ENCODE measurements at regions not wholly inside any gene's neighbourhood (a gene's known extent, or its start where the extent isn't known, plus 50 kb on each side); places are given as distances from the start of the nearest gene placed in this dataset.

DNA sequence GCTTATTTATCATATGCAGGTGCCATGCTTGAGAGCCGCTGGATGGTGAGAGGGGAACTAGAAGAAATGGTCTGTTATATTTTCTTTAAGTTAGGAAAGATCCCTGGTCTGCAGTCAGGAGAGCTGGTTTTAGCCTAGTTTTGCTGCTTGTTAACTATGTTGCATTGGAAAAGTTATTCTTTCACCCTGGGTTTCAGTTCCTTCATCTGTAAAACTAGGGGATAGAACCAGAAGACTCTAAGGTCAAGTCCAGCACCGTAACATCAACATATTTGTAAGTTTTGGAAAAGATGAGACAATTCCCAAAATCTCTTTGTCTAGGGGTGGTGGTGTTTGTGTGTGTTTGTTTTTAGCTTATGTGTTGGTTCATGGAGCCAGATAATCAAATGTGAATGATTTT lies 304.0 kb downstream of the QKI start:
- H3K4me3 ChIP-seq (ENCODE audit: insufficient read depth, low read depth, low read length), result no peak overlapping the region
- no peak overlapping the region for H4K5ac ChIP-seq (ENCODE audit: low read depth, low read length)
- CTCF ChIA-PET, result no interaction called here

More for the DNA sequence above, 304.0 kb downstream of the QKI start:
- no TSS peak for BruUV-seq (replicated peaks)
- in situ Hi-C loops (cut with MboI; ENCODE audit: low sequenced_read_pairs), result no loop called here
- no peaks in the 10 kb centered on the region for H3K9me1 ChIP-seq (ENCODE audit: insufficient read depth, low read length)
- no peaks in the 10 kb centered on the region for H3K36me3 ChIP-seq (ENCODE audit: control insufficient read depth, insufficient read depth, low read length)
- H2AK9ac ChIP-seq (replicated peaks; ENCODE audit: low read depth, low read length, poor library complexity), result no peak overlapping the region
- ATAC-seq (ENCODE audit: low read depth) (no peak), DNase-seq (no peak)
- H4K91ac ChIP-seq (ENCODE audit: insufficient read depth, low read depth, low read length), result no peak overlapping the region
- TF ChIP-seq POLR2A (IDR thresholded peaks at IDR 0.05; ENCODE audit: low read depth, low read length), result no peak
- TF ChIP-seq RCOR1 (IDR thresholded peaks at IDR 0.05; ENCODE audit: insufficient replicate concordance, low read length), result no peak
- TF ChIP-seq RFX5 (IDR thresholded peaks at IDR 0.05; ENCODE audit: low read depth, low read length), result no peak
- no peak overlapping the region for H3K27ac ChIP-seq (ENCODE audit: insufficient read depth, low read length)
- H3K4me2 ChIP-seq (ENCODE audit: low read depth, low read length), result no peak overlapping the region
- no peak overlapping the region for H3K23ac ChIP-seq (ENCODE audit: low read depth, low read length)
- H3K4me1 ChIP-seq (ENCODE audit: control insufficient read depth, insufficient read depth, low read length), result no peaks in the 10 kb centered on the region
- intact Hi-C loops (cut with micrococcal nuclease), result no loop called here
- POLR2A ChIA-PET (ENCODE audit: unreplicated experiment), result no interaction called here
- no peak overlapping the region for H3K56ac ChIP-seq (ENCODE audit: extremely low read depth, insufficient read depth, low read length)
- H2BK15ac ChIP-seq (ENCODE audit: low read depth, low read length), result no peak overlapping the region
- H3K27me3 ChIP-seq (ENCODE audit: control insufficient read depth, insufficient read depth, low read length), result peaks cover 4% of the 10 kb centered on the region
- H3K9me3 ChIP-seq (ENCODE audit: control insufficient read depth, insufficient read depth, low read length), result no peaks in the 10 kb centered on the region; the same call in 1 of the 2 replicates
- no peak overlapping the region for H3K9ac ChIP-seq (ENCODE audit: low read depth, low read length)
- H4K20me1 ChIP-seq (ENCODE audit: insufficient read depth, low read length), result no peaks in the 10 kb centered on the region
- no peak overlapping the region for H4K8ac ChIP-seq (ENCODE audit: low read depth in 2 of 2, low read length in 2 of 2)
- H2BK20ac ChIP-seq (ENCODE audit: low read depth, low read length), result no peak overlapping the region
- no peak overlapping the region for H2BK120ac ChIP-seq (ENCODE audit: low read depth, low read length)
- H2AFZ ChIP-seq (replicated peaks; ENCODE audit: low read length, poor library complexity), result no peak overlapping the region
- no peaks in the 10 kb centered on the region for H3K79me1 ChIP-seq (ENCODE audit: low read depth in 1 of 2, low read length in 2 of 2)
- H2BK5ac ChIP-seq (ENCODE audit: low read depth, low read length, poor library complexity, severe bottlenecking), result no peak overlapping the region
- no CpG with 5 or more reads among the region's 2 CpGs for WGBS, 2 experiments (ENCODE audit: extremely low coverage in 2 of 2, insufficient read length in 1 of 2)
- no peak overlapping the region for H3K18ac ChIP-seq (ENCODE audit: low read depth, low read length)
- H3K14ac ChIP-seq (replicated peaks; ENCODE audit: low read depth, low read length), result no peak overlapping the region
- no peak overlapping the region for H3K4ac ChIP-seq (ENCODE audit: low read depth, low read length)
- H2AK5ac ChIP-seq (ENCODE audit: low read depth, low read length), result no peak overlapping the region
- dilution Hi-C loops (cut with HindIII; ENCODE audit: low sequenced_read_pairs, unreplicated experiment), result no loop called here

Data from IMR-90 (cell line).